Limb (tissue), 2 donors: ENCODE measurements at regions not wholly inside any gene's neighbourhood (a gene's known extent, or its start where the extent isn't known, plus 50 kb on each side); places are given as distances from the start of the nearest gene placed in this dataset.

Experiments
- DNase-seq, 2 donors: peaks; one replicate each; pipeline ENCODE4 v3.0.0-alpha.2; 2016; ENCODE audit errors: extremely low spot score in 2 of 2

GRCh38 chr4:178752954-178753525 is 1310.8 kb upstream of the AGA start:
- no peak for DNase-seq

DNA sequence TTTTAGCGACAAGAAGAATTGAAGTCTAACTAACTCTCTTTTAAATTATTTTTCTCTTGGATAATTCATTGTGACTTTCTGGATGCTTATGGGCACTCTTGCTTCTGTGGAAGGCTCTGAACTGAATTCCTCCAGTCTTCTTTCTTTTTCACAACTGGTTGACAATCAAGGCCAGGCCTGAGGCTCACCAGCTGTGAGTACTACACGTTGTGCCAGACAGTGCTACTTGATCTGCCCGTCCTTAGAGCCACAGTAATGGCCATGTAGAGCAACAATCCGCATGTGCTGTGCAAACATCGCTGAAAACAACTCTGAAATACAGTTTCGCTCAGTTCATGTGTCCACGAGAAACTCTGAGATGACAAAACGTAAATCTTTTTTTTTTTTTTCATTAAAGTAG is 1336.3 kb upstream of the AGA start:
- no peak for DNase-seq

DNA sequence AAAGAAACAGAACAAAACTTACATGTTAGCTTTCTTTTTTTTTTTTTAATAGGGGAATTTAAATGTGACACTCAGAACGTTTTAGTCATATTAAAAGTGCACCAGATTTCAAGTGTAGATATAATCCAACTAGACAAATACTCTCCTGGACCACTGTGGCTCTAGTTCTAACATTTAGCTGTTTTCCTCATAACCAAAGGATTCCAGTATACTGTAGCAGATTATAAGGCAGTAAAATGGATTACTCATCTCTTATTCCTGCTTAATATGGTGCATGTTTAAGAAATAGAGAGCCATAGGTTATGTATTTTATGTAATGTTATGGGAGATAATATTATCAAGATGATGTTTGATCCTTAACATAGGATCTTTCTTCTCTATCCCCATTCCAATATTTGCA is 1339.5 kb upstream of the AGA start:
- no peak for DNase-seq

- no peak for DNase-seq
Measured at GRCh38 chr4:178784491-178784890, 1342.3 kb upstream of the AGA start.

- DNase-seq: no peak
Measured at GRCh38 chr4:178789279-178789678, 1347.0 kb upstream of the AGA start.

DNA sequence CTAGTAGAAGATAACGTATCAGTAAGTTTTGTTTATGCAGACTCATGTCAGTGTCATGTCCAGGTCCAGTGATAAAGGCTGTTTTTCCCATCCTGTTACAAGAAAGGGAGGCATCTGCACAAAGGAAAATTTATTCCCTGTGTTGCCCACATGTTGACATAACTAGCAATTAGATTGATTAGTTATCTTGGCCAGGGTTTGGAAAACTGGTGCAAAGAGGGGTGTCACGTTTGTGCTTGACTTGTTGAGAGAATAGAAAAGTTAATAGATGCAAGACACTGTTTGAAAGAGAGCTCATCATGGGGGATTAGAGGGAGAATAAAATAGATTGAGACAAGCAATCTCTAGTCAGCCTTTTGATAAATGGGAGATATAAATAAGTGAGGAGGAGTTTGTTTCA is 1357.0 kb upstream of the AGA start:
- DNase-seq: no peak

DNA sequence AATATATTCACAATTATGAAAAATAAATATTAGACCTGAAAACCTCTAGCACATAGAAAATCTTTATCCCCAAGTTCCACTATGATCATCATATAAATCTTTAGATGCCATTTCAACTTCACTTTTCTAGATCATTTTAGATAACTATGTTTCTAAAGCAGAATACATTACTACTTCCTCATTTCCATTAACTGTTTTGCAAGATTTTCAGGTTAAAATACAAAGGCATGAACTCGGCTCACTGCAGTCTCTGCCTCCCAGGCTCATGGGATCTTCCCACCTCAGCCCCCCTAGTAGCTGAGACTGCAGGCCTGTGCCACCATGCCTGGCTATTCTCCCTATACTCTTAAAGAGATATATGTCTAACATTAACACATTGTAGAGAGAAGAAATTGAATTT is 1365.9 kb upstream of the AGA start:
- DNase-seq: no peak

GRCh38 chr4:178809921-178810320 is 1367.7 kb upstream of the AGA start:
- DNase-seq: no peak

DNA sequence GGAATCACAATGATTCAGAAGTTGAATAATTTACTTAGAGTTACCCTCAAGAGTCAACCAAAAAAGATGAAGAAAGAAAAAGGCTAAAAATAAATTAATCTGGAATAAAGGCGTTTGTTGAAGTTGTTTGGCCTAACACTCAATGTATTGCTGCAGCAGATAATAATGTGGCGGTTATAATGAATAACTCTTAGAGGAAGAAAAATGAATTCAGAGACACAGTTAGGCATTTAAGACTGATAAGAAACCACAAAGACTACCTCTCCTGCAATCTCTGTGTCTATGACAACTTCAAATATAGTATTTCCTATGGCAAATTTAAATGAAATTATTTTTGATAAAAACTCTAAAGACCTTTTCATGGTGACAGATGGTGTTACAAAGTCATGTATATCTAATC is 1369.1 kb upstream of the AGA start:
- no peak for DNase-seq

DNA sequence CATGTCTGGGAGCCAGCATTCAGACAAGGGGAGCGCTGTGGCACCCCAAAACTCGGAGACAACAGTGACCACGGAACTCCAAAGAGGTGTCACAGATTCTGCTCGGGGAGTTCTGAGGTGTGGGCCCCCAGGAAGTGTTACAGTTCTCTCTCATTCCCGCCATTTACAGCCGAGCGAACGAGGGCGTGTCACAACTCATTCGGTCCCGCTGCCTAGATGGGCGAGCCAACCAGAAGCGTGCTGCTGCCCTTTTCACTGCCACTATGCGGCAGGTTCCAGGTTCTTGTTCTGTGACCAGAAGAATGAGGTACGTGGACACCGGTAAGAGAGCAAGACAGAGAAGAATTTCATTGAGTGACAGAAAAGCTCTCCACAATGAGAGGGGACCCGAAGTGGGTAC is 1370.6 kb upstream of the AGA start:
- DNase-seq: no peak

GRCh38 chr4:178814908-178815307 is 1372.7 kb upstream of the AGA start:
- no peak for DNase-seq

DNA sequence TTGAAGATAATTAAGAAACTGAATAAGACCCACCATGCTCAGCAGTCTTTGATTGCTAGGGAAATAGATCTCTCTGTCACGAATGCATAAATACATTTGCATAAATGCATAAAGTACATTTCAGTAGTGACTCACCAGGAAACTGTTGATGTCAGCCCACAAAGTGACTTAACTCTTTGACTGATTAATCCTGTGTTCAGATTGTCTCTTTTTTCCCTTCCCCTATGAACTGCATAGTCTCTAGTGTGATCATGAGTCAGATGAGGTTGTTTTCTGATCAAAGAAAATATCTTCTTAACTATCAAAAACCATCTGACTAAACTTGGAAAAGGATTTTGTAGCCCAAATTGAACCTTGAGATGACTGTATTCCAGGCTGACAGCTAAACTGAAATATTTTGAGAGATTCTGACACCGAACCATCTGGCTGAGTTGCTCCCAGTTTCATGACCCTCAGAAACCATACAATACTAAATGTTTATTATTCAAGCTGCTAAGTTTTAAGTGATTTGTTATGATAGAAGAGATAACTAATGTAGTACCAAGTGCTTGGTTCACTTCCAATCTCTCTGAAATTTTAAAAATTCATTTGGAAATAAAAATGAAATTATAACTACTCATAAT is 1381.5 kb upstream of the AGA start:
- no peak for DNase-seq

GRCh38 chr4:178836865-178837264 is 1394.6 kb upstream of the AGA start:
- no peak for DNase-seq

GRCh38 chr4:178838776-178839175 is 1396.5 kb upstream of the AGA start:
- DNase-seq: no peak

DNA sequence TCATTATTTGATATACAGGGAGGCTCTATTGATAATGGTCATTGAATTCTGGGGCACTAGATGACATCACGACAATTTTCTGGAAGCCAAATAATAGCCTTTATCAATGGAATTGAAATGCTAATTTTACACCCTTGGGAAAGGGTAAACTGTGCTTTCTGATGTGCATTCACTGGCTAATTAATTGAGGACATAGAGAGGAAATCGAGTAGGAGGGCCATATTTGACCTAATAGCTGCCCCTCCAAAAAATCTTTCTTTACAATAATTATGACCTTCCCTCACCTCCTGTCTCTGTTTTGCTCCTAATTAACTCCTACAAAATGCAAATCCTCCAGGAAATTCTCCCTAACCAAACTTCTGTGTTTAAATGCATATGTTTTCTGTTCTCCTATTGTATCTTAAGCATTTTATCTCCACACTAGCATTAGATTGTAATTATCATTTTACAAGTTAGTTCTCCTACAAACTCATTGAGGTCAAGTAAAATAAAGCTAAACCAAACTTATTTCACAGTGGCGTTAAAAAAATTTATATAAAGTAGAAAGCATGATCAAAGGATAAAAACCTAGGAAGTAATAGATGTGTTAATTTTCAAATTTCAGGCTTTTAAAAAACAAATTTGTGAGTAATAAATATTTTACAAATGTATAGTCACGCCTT is 1414.0 kb upstream of the AGA start:
- no peak for DNase-seq

GRCh38 chr4:178871476-178871875 is 1429.2 kb upstream of the AGA start:
- DNase-seq: no peak

GRCh38 chr4:178881937-178882336 is 1439.7 kb upstream of the AGA start:
- no peak for DNase-seq

DNA sequence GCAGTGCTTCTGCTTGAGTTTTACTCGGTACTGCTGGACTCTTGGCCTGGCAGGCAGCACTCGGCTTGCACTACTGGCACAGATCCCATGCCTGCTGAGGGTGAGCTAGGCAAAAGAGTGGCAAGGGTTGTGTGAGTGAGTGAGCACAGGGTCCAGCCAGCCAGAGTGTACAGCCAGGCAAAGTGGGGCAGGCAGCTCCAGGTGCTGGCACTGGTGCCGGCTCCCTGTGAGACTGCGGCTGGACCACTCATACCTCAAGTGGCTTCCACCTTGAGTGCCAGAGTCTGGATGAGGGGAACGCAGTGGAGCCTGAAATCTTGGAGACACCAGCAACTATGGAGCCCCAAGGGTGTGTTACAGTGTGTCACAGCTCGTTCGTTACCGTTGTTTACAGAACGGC is 1451.9 kb upstream of the AGA start:
- no peak for DNase-seq

DNA sequence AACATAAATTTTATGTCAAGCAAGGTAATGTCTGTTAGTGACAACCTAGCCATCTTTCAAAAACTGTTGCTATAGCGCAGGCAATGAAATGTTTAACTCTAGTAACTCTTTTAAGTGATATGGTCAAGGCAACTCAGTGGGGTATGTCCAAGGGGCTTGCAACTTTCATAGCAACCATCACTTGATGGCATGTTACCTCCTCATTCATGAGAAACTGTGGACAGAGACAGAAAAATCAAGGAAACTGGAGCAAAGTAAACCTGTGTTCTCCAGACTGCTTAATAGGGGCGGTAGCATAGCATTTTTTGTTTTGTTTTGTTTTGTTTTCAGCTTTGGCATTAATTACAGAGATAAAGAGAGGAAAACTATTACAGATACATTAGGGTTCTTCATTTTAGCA is 1456.8 kb upstream of the AGA start:
- DNase-seq: no peak

GRCh38 chr4:178917756-178918155 is 1475.5 kb upstream of the AGA start:
- no peak for DNase-seq

GRCh38 chr4:178937130-178937529 is 1494.9 kb upstream of the AGA start:
- DNase-seq: no peak

DNA sequence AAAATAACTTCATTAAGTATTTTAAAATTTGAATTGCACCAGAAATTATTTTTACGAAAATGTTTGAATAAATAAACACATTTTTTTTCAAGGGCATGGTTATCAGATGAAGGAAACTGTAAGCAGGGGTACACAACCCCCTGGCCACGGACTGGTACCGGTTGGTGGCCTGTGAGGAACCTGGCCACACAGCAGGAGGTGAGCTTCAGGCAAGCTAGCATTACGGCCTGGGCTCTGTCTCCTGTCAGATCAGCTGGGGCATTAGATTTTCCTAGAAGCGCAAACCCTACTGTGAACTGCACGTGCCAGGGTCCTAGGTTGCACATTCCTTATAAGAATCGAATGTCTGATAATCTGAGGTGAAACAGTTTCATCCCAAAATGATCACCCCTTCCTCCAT is 1499.7 kb upstream of the AGA start:
- DNase-seq: no peak

- no peak for DNase-seq
Measured at GRCh38 chr4:178953447-178954120, 1511.3 kb upstream of the AGA start.
